ENCODE measurements at regions not wholly inside any gene's neighbourhood (a gene's known extent, or its start where the extent isn't known, plus 50 kb on each side); places are given as distances from the start of the nearest gene placed in this dataset.

- Histone ChIP-seq H3K9ac (ENCODE audit: insufficient read depth, low read length, poor library complexity, severe bottlenecking) (no peak overlapping the region), H3K36me3 (replicated peaks in 1 of 2; ENCODE audit: control insufficient read depth in 1 of 2, insufficient read depth in 2 of 2, low read length in 2 of 2) (no peaks in the 10 kb centered on the region), H3K4me1 (ENCODE audit: control insufficient read depth in 1 of 2, insufficient read depth in 2 of 2, low read length in 2 of 2) (peaks cover 25 to 26% of the 10 kb centered on the region in 2 donors), H4K20me1 (ENCODE audit: insufficient read depth, low read length) (no peaks in the 10 kb centered on the region), H3K9me3 (replicated peaks in 1 of 2; ENCODE audit: control insufficient read depth in 1 of 2, insufficient read depth in 1 of 2, low read length in 2 of 2) (peaks cover 0 to 4% of the 10 kb centered on the region in 2 donors), H3K27me3 (ENCODE audit: control insufficient read depth in 2 of 2, insufficient read depth in 2 of 2, low read length in 2 of 2) (no peaks in the 10 kb centered on the region), H3K4me3 (replicated peaks in 1 of 3; ENCODE audit: low read depth in 2 of 3, low read length in 3 of 3) (no peak overlapping the region), H2AFZ (ENCODE audit: insufficient read depth, low read depth, low read length, poor library complexity, severe bottlenecking) (no peak overlapping the region), H3K4me2 (replicated peaks; ENCODE audit: extremely low read depth, low read length, poor library complexity, severe bottlenecking) (no peak overlapping the region), H3K27ac (ENCODE audit: low read depth in 1 of 2, low read length in 2 of 2) (no peak overlapping the region), H3K79me2 (ENCODE audit: insufficient read depth, low read length) (no peaks in the 10 kb centered on the region)
- no peak for DNase-seq
- Mint-ChIP-seq H3K9me3 (peaks cover 0 to 9% (median 4%) of the 10 kb centered on the region in 7 donors), H3K36me3 (peaks cover 0 to 2% of the 10 kb centered on the region in 2 donors), H3K27me3 (ENCODE audit: low read depth in 3 of 3) (no peaks in the 10 kb centered on the region), H3K4me3 (no peak overlapping the region), H3K4me1 (peaks cover 29% of the 10 kb centered on the region), H3K27ac (peak overlapping the region in 1 of 7 donors; percentile 53)
- no peak for TF ChIP-seq CTCF (IDR thresholded peaks at IDR 0.05)
- intact Hi-C loops (cut with micrococcal nuclease): no loop called here
- WGBS (ENCODE audit: insufficient coverage): no CpG with 5 or more reads among the region's 3 CpGs
Measured at GRCh38 chr5:167779644-167780043, 511.8 kb upstream of the WWC1 start.

- peaks cover 29 to 30% of the 10 kb centered on the region in 2 donors for H3K4me1 ChIP-seq (ENCODE audit: control insufficient read depth in 1 of 2, insufficient read depth in 2 of 2, low read length in 2 of 2)
- peaks cover 35% of the 10 kb centered on the region for H3K4me1 Mint-ChIP-seq
- peaks cover 0 to 4% of the 10 kb centered on the region in 2 donors for H3K9me3 ChIP-seq (replicated peaks in 1 of 2; ENCODE audit: control insufficient read depth in 1 of 2, insufficient read depth in 1 of 2, low read length in 2 of 2)
- H3K4me3 ChIP-seq (replicated peaks in 1 of 3; ENCODE audit: low read depth in 2 of 3, low read length in 3 of 3): no peak overlapping the region
- no peaks in the 10 kb centered on the region for H3K36me3 ChIP-seq (replicated peaks in 1 of 2; ENCODE audit: control insufficient read depth in 1 of 2, insufficient read depth in 2 of 2, low read length in 2 of 2)
- no peaks in the 10 kb centered on the region for H4K20me1 ChIP-seq (ENCODE audit: insufficient read depth, low read length)
- no peak overlapping the region for H3K27ac Mint-ChIP-seq
- H3K4me3 Mint-ChIP-seq: no peak overlapping the region
- peaks cover 0 to 9% (median 4%) of the 10 kb centered on the region in 7 donors for H3K9me3 Mint-ChIP-seq
- H3K27me3 ChIP-seq (ENCODE audit: control insufficient read depth in 2 of 2, insufficient read depth in 2 of 2, low read length in 2 of 2): no peaks in the 10 kb centered on the region
- H3K27me3 Mint-ChIP-seq (ENCODE audit: low read depth in 3 of 3): no peaks in the 10 kb centered on the region
- peaks cover 0 to 2% of the 10 kb centered on the region in 2 donors for H3K36me3 Mint-ChIP-seq
- H3K9ac ChIP-seq (ENCODE audit: insufficient read depth, low read length, poor library complexity, severe bottlenecking): no peak overlapping the region
- no peak overlapping the region for H3K4me2 ChIP-seq (replicated peaks; ENCODE audit: extremely low read depth, low read length, poor library complexity, severe bottlenecking)
- no peak overlapping the region for H2AFZ ChIP-seq (ENCODE audit: insufficient read depth, low read depth, low read length, poor library complexity, severe bottlenecking)
- DNase-seq: no peak
- H3K79me2 ChIP-seq (ENCODE audit: insufficient read depth, low read length): no peaks in the 10 kb centered on the region
- no peak overlapping the region for H3K27ac ChIP-seq (ENCODE audit: low read depth in 1 of 2, low read length in 2 of 2)
- intact Hi-C loops (cut with micrococcal nuclease): no loop called here
- 96% methylated on average over 6 of the region's 6 CpGs for WGBS (ENCODE audit: insufficient coverage)
- TF ChIP-seq CTCF (IDR thresholded peaks at IDR 0.05): no peak
Measured at GRCh38 chr5:167780177-167780576, 511.3 kb upstream of the WWC1 start.

All from CD14-positive monocyte (primary cell).